Neural cell (in vitro differentiated cells): ENCODE measurements at regions not wholly inside any gene's neighbourhood (a gene's known extent, or its start where the extent isn't known, plus 50 kb on each side); places are given as distances from the start of the nearest gene placed in this dataset.

ENCODE experiments used
- H2AFZ ChIP-seq: fragments of 200-600, 300-800 bp; sonication (generic), shearing (Covaris generic); 2 replicates; pipeline ENCODE4 v1.6.0; 2014; ENCODE audit warnings: low read depth, mild to moderate bottlenecking, antibody characterized with exemption, low read length, moderate library complexity
- H3F3A ChIP-seq: fragments of 200-600 bp; shearing (Covaris generic); 2 replicates; pipeline ENCODE4 v1.6.1; 2016; ENCODE audit warnings: mild to moderate bottlenecking, moderate library complexity, mixed read lengths, antibody characterized with exemption, low read length; ENCODE audit not compliant: insufficient read depth, poor library complexity, severe bottlenecking
- H3K27ac ChIP-seq: fragments of 200-600, 300-800 bp; sonication (generic), shearing (Covaris generic); 2 replicates; pipeline ENCODE4 v1.5.1; 2014; ENCODE audit warnings: mild to moderate bottlenecking, low read length, moderate library complexity
- H3K27me3 ChIP-seq: fragments of 300-800, 200-600 bp; sonication (generic), shearing (Covaris generic); 2 replicates; pipeline ENCODE4 v1.6.0; 2014; ENCODE audit warnings: mild to moderate bottlenecking, low read depth, low read length, moderate library complexity; ENCODE audit not compliant: insufficient read depth
- H3K36me3 ChIP-seq: fragments of 300-800, 200-600 bp; sonication (generic), shearing (Covaris generic); 2 replicates; pipeline ENCODE4 v1.5.1; 2014; ENCODE audit warnings: mild to moderate bottlenecking, antibody characterized with exemption, low read length, moderate library complexity; ENCODE audit not compliant: insufficient read depth
- H3K4me2 ChIP-seq: fragments of 300-800, 200-600 bp; sonication (generic), shearing (Covaris generic); 2 replicates; pipeline ENCODE4 v1.6.0; 2014; ENCODE audit warnings: mild to moderate bottlenecking, low read length
- H3K4me3 ChIP-seq: fragments of 300-800, 200-600 bp; sonication (generic), shearing (Covaris generic); 2 replicates; pipeline ENCODE4 v1.5.1; 2014; ENCODE audit warnings: mild to moderate bottlenecking, low read length, moderate library complexity
- H3K79me2 ChIP-seq: fragments of 200-600 bp; shearing (Covaris generic); replicated peaks from 2 replicates; pipeline ENCODE4 v1.6.0; 2014; ENCODE audit warnings: mild to moderate bottlenecking, low read length, moderate library complexity; ENCODE audit not compliant: insufficient read depth
- H3K9ac ChIP-seq: fragments of 300-800, 200-600 bp; sonication (generic), shearing (Covaris generic); 2 replicates; pipeline ENCODE4 v1.6.1; 2016; ENCODE audit warnings: mild to moderate bottlenecking, low read length, mixed read lengths
- H3K9me2 ChIP-seq: fragments of 200-600 bp; shearing (Covaris generic); 2 replicates; pipeline ENCODE4 v1.6.1; 2016; ENCODE audit warnings: mild to moderate bottlenecking, low read length, mixed read lengths; ENCODE audit not compliant: insufficient read depth
- H3K9me3 ChIP-seq: fragments of 200-600, 300-800 bp; sonication (generic), shearing (Covaris generic); 2 replicates; pipeline ENCODE4 v1.6.1; 2016; ENCODE audit warnings: mild to moderate bottlenecking, mixed run types, low read length, moderate library complexity, mixed read lengths
- H4K20me1 ChIP-seq: fragments of 200-600 bp; shearing (Covaris generic); 2 replicates; pipeline ENCODE4 v1.6.1; 2016; ENCODE audit warnings: mild to moderate bottlenecking, mixed run types; ENCODE audit not compliant: insufficient read depth
- CTCF ChIP-seq: fragments of 450-650 bp; IDR thresholded peaks from 2 replicates; pipeline ENCODE4 v1.5.1; 2014; ENCODE audit warnings: antibody characterized with exemption, mild to moderate bottlenecking, moderate library complexity; ENCODE audit not compliant: poor library complexity, severe bottlenecking
- EP300 ChIP-seq: fragments of 450-650 bp; conservative IDR thresholded peaks from 2 replicates; pipeline ENCODE4 v1.6.1; 2014; ENCODE audit warnings: antibody characterized with exemption, mild to moderate bottlenecking, moderate library complexity; ENCODE audit not compliant: poor library complexity, severe bottlenecking
- EZH2 ChIP-seq: fragments of 200-600, 300-800 bp; shearing (Covaris generic), sonication (generic); IDR thresholded peaks from 2 replicates; pipeline ENCODE4 v1.6.1; 2014; ENCODE audit warnings: antibody characterized with exemption, low read length, borderline replicate concordance, mild to moderate bottlenecking; ENCODE audit not compliant: insufficient read depth, poor library complexity, severe bottlenecking
- MXI1 ChIP-seq: fragments of 450-650 bp; conservative IDR thresholded peaks from 2 replicates; pipeline ENCODE4 v1.6.1; 2014; ENCODE audit warnings: antibody characterized with exemption, mild to moderate bottlenecking; ENCODE audit not compliant: poor library complexity, severe bottlenecking
- POLR2AphosphoS5 ChIP-seq: IDR thresholded peaks from 2 replicates; pipeline ENCODE4 v1.6.1; 2012
- RAD21 ChIP-seq: fragments of 450-650 bp; conservative IDR thresholded peaks from 2 replicates; pipeline ENCODE4 v1.6.1; 2014; ENCODE audit warnings: antibody characterized with exemption, mild to moderate bottlenecking, moderate library complexity
- REST ChIP-seq: IDR thresholded peaks from 2 replicates; pipeline ENCODE4 v1.6.1; 2012; ENCODE audit warnings: borderline replicate concordance
- SMC3 ChIP-seq: fragments of 450-650 bp; conservative IDR thresholded peaks from 2 replicates; pipeline ENCODE4 v1.6.1; 2014; ENCODE audit warnings: antibody characterized with exemption, mild to moderate bottlenecking, moderate library complexity; ENCODE audit not compliant: poor library complexity
- TAF1 ChIP-seq: IDR thresholded peaks from 2 replicates; pipeline ENCODE4 v1.6.1; 2012; ENCODE audit warnings: low read depth

- Histone ChIP-seq H3K27ac (no peak overlapping the region), H3K4me3 (no peak overlapping the region), H3K9me3 (no peaks in the 10 kb centered on the region), H4K20me1 (no peaks in the 10 kb centered on the region), H3K9me2 (no peaks in the 10 kb centered on the region), H3F3A (no peaks in the 10 kb centered on the region), H3K36me3 (no peaks in the 10 kb centered on the region), H3K9ac (no peak overlapping the region), H3K27me3 (no peaks in the 10 kb centered on the region), H2AFZ (no peak overlapping the region), H3K79me2 (no peaks in the 10 kb centered on the region), H3K4me2 (no peak overlapping the region)
- TF ChIP-seq TAF1 (no peak), MXI1 (no peak), POLR2AphosphoS5 (no peak), SMC3 (no peak), CTCF (no peak), EP300 (no peak), REST (no peak), RAD21 (no peak), EZH2 (no peak)
These were observed 64.8 kb upstream of the KSR1 start for GRCh38 chr17:27391427-27391826.

- H3K9me2 ChIP-seq, result no peaks in the 10 kb centered on the region
- no peaks in the 10 kb centered on the region for H3K27me3 ChIP-seq
- H3K79me2 ChIP-seq, result no peaks in the 10 kb centered on the region
- no peak overlapping the region for H3K4me3 ChIP-seq
- H3K36me3 ChIP-seq, result no peaks in the 10 kb centered on the region
- H3K27ac ChIP-seq, result no peak overlapping the region
- TF ChIP-seq POLR2AphosphoS5 (no peak), RAD21 (no peak), MXI1 (no peak), SMC3 (no peak), REST (no peak), TAF1 (no peak), EP300 (no peak), EZH2 (no peak)
- no peaks in the 10 kb centered on the region for H3K9me3 ChIP-seq
- H4K20me1 ChIP-seq, result no peaks in the 10 kb centered on the region
- H3K9ac ChIP-seq, result no peak overlapping the region
- H2AFZ ChIP-seq, result no peak overlapping the region
- H3F3A ChIP-seq, result no peaks in the 10 kb centered on the region
- H3K4me2 ChIP-seq, result no peak overlapping the region
These were observed 60.2 kb upstream of the KSR1 start for GRCh38 chr17:27396045-27396444.
